A673 (cell line): ENCODE measurements at regions not wholly inside any gene's neighbourhood (a gene's known extent, or its start where the extent isn't known, plus 50 kb on each side); places are given as distances from the start of the nearest gene placed in this dataset.

ENCODE experiments used
- BruUV-seq: library from RNA; stranded (reverse); fragments of 400-500 nt; replicated peaks from 2 replicates; lab custom pipeline; 2021; lab: Mats Ljungman, UMichigan
- CTCF ChIA-PET: fragments of 300-600 bp; sonication (Branson Sonifier 250); formaldehyde crosslinking; loops from one replicate; lab custom pipeline; 2022; ENCODE audit warnings: antibody characterized with exemption; lab: Charles Lee
- POLR2A ChIA-PET: fragments of 300-600 bp; sonication (Branson Sonifier 250); formaldehyde crosslinking; loops from one replicate; lab custom pipeline; 2022; ENCODE audit warnings: antibody characterized with exemption; ENCODE audit not compliant: low non-redundant PET; lab: Charles Lee
- DNase-seq: peaks from one replicate; pipeline ENCODE4 v3.0.0-alpha.2; 2015; ENCODE audit warnings: low spot score
- H3K27ac ChIP-seq: fragments of 200-600 bp; sonication (generic); 2 replicates; pipeline ENCODE4 v1.5.1; 2016; ENCODE audit warnings: mixed run types, low read depth, mild to moderate bottlenecking, mixed read lengths, antibody characterized with exemption, low read length; ENCODE audit not compliant: poor library complexity, severe bottlenecking
- H3K27me3 ChIP-seq: fragments of 200-600 bp; sonication (generic); replicated peaks from 2 replicates; pipeline ENCODE4 v1.6.1; 2017; ENCODE audit warnings: mixed run types, low read depth, mild to moderate bottlenecking, mixed read lengths, antibody characterized with exemption, low read length; ENCODE audit not compliant: insufficient read depth, poor library complexity
- H3K36me3 ChIP-seq: fragments of 200-600 bp; sonication (generic); 2 replicates; pipeline ENCODE4 v1.6.1; 2016; ENCODE audit warnings: mixed run types, mild to moderate bottlenecking, mixed read lengths, antibody characterized with exemption, low read length; ENCODE audit not compliant: insufficient read depth, poor library complexity, severe bottlenecking
- H3K4me1 ChIP-seq: fragments of 200-600 bp; sonication (generic); 2 replicates; pipeline ENCODE4 v1.6.1; 2017; ENCODE audit warnings: mixed run types, mild to moderate bottlenecking, mixed read lengths, antibody characterized with exemption, low read length; ENCODE audit not compliant: insufficient read depth, poor library complexity, severe bottlenecking
- H3K4me3 ChIP-seq: fragments of 200-600 bp; sonication (generic); 2 replicates; pipeline ENCODE4 v1.5.1; 2016; ENCODE audit warnings: low read depth, mixed run types, mild to moderate bottlenecking, mixed read lengths, low read length; ENCODE audit not compliant: poor library complexity, severe bottlenecking
- H3K9me3 ChIP-seq: fragments of 200-600 bp; sonication (generic); 2 replicates; pipeline ENCODE4 v1.6.1; 2016; ENCODE audit warnings: mixed run types, low read depth, mild to moderate bottlenecking, mixed read lengths, antibody characterized with exemption, low read length; ENCODE audit not compliant: poor library complexity, severe bottlenecking
- EZH2 ChIP-seq: fragments of 200-600 bp; sonication (generic); IDR thresholded peaks from 2 replicates; pipeline ENCODE4 v1.6.1; 2017; ENCODE audit warnings: borderline replicate concordance, low read depth, mild to moderate bottlenecking, mixed read lengths, antibody characterized with exemption, low read length; ENCODE audit not compliant: poor library complexity, severe bottlenecking
- intact Hi-C: fragments of 100-400 bp; cut with micrococcal nuclease; formaldehyde crosslinking; loops from one replicate; pipeline ENCODE4 v1.10.0; 2022; ENCODE audit not compliant: unreplicated experiment
- TF ChIP-seq, protein P1 (sequence below): fragments of 300-800, 200-600 bp; sonication (generic); conservative IDR thresholded peaks from 2 replicates; pipeline ENCODE4 v1.5.1; 2017; ENCODE audit warnings: low read depth, mild to moderate bottlenecking, antibody characterized with exemption, low read length, moderate library complexity, mixed read lengths

GRCh38 chr6:130593948-130594347 is 228.1 kb downstream of the TMEM200A start:
- Histone ChIP-seq H3K9me3 (no peaks in the 10 kb centered on the region), H3K4me3 (no peak overlapping the region), H3K36me3 (no peaks in the 10 kb centered on the region), H3K27me3 (no peaks in the 10 kb centered on the region), H3K27ac (no peak overlapping the region), H3K4me1 (no peaks in the 10 kb centered on the region)
- intact Hi-C loops, result no loop called here
- DNase-seq, result no peak
- CTCF ChIA-PET, result no interaction called here
- POLR2A ChIA-PET, result no interaction called here
- BruUV-seq, result no TSS peak
- TF ChIP-seq EZH2, result no peak
- TF ChIP-seq, protein P1, sequence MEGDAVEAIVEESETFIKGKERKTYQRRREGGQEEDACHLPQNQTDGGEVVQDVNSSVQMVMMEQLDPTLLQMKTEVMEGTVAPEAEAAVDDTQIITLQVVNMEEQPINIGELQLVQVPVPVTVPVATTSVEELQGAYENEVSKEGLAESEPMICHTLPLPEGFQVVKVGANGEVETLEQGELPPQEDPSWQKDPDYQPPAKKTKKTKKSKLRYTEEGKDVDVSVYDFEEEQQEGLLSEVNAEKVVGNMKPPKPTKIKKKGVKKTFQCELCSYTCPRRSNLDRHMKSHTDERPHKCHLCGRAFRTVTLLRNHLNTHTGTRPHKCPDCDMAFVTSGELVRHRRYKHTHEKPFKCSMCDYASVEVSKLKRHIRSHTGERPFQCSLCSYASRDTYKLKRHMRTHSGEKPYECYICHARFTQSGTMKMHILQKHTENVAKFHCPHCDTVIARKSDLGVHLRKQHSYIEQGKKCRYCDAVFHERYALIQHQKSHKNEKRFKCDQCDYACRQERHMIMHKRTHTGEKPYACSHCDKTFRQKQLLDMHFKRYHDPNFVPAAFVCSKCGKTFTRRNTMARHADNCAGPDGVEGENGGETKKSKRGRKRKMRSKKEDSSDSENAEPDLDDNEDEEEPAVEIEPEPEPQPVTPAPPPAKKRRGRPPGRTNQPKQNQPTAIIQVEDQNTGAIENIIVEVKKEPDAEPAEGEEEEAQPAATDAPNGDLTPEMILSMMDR, result no peak

- H3K36me3 ChIP-seq, result no peaks in the 10 kb centered on the region
- TF ChIP-seq, protein P1, result no peak
- TF ChIP-seq EZH2, result no peak
- ChIA-PET POLR2A (no interaction called here), CTCF (no interaction called here)
- intact Hi-C loops, result no loop called here
- BruUV-seq, result no TSS peak
- no peaks in the 10 kb centered on the region for H3K27me3 ChIP-seq
- no peaks in the 10 kb centered on the region for H3K9me3 ChIP-seq
- no peak overlapping the region for H3K27ac ChIP-seq
- no peak for DNase-seq
- H3K4me3 ChIP-seq, result no peak overlapping the region
- H3K4me1 ChIP-seq, result peaks cover 36% of the 10 kb centered on the region
Observed at GRCh38 chr6:130598021-130598989, 228.9 kb upstream of the SMLR1 start.

- POLR2A ChIA-PET, result interaction anchor here (0.6 kb wide), 1 partner anchor 159 kb away, joined by 3 read pairs; no protein-coding TSS in a partner anchor
- H3K36me3 ChIP-seq, result no peaks in the 10 kb centered on the region
- no peak for TF ChIP-seq EZH2
- TF ChIP-seq, protein P1, result no peak
- peaks cover 45% of the 10 kb centered on the region for H3K4me1 ChIP-seq
- peak overlapping the region; percentile 85 for H3K27ac ChIP-seq
- H3K4me3 ChIP-seq, result no peak overlapping the region
- CTCF ChIA-PET, result interaction anchor here (0.5 kb wide), 1 partner anchor 10 kb away, joined by 6 read pairs; no protein-coding TSS in a partner anchor
- intact Hi-C loops, result loop anchor here (5.0 kb wide), 3 partner anchors 99 to 781 kb away; no protein-coding TSS in a partner anchor
- H3K9me3 ChIP-seq, result no peaks in the 10 kb centered on the region
- peak; percentile 95 for DNase-seq
- BruUV-seq, result no TSS peak
- H3K27me3 ChIP-seq, result no peaks in the 10 kb centered on the region
Observed at GRCh38 chr6:130600880-130601341, 226.3 kb upstream of the SMLR1 start.
